ENCODE measurements at regions not wholly inside any gene's neighbourhood (a gene's known extent, or its start where the extent isn't known, plus 50 kb on each side); places are given as distances from the start of the nearest gene placed in this dataset.

DNA sequence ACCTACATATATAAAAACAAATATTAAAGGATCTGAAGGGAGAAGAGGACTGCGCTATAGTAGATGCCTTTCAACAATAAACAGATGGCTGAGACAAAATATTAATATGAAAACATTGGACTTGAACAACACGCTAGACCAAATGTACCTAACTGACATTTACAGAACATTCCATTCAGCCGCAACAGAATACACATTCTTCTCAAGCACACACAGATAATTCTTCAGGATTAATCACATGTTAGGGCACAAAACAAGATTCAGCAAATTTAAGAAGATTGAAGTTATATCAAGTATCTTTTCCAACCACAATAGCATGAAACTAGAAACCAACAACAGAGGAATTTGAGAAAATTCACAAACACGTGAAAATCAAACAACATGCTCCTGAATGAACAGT, 741.4 kb downstream of the ADGRL2 start:
- no peak overlapping the region for H3K9ac ChIP-seq (ENCODE audit: insufficient read length)
- no peak for DNase-seq (ENCODE audit: low read depth, low spot score)
- H3K27ac ChIP-seq, result no peak overlapping the region
- H3K36me3 ChIP-seq (ENCODE audit: insufficient read depth, low read length), result no peaks in the 10 kb centered on the region
- H3K4me3 ChIP-seq, result no peak overlapping the region
- TF ChIP-seq POLR2AphosphoS5 (IDR thresholded peaks at IDR 0.05; ENCODE audit: borderline replicate concordance, low read depth, low read length), result no peak
- no peak for TF ChIP-seq EZH2 (IDR thresholded peaks at IDR 0.05)
- no peak for TF ChIP-seq FOXP2 (optimal IDR thresholded peaks at IDR 0.05; ENCODE audit: control extremely low read depth, extremely low read length, insufficient read depth)
- H3K9me3 ChIP-seq (ENCODE audit: low read depth, low read length), result 0 out of 2 replicates have a peak, but pooled peaks cover 4% of the 10 kb centered on the region

DNA sequence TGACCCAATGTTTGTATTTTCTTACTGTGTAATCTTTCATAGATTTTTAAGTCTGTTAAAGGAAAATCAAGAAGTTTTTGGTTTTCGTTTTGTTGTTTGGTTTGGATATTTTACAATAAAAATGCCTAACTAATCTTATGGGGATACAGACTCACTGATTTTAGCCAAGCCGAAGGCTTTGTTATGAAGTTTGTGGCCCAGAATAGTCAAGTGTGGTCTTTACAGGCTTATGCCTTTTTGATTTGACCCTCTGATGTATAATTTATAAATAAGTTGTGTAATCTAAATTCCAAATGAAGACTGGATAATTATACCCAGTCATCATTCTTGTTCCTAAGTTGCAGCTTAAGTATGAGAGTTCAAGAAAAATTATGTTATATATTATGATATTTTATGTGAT, 739.3 kb downstream of the ADGRL2 start:
- Histone ChIP-seq H3K9ac (ENCODE audit: insufficient read length) (no peak overlapping the region), H3K4me3 (no peak overlapping the region), H3K27ac (no peak overlapping the region), H3K9me3 (ENCODE audit: low read depth, low read length) (no peaks in the 10 kb centered on the region), H3K36me3 (ENCODE audit: insufficient read depth, low read length) (no peaks in the 10 kb centered on the region)
- DNase-seq (ENCODE audit: low read depth, low spot score), result no peak
- TF ChIP-seq POLR2AphosphoS5 (IDR thresholded peaks at IDR 0.05; ENCODE audit: borderline replicate concordance, low read depth, low read length) (no peak), EZH2 (IDR thresholded peaks at IDR 0.05) (no peak), FOXP2 (optimal IDR thresholded peaks at IDR 0.05; ENCODE audit: control extremely low read depth, extremely low read length, insufficient read depth) (no peak)

DNA sequence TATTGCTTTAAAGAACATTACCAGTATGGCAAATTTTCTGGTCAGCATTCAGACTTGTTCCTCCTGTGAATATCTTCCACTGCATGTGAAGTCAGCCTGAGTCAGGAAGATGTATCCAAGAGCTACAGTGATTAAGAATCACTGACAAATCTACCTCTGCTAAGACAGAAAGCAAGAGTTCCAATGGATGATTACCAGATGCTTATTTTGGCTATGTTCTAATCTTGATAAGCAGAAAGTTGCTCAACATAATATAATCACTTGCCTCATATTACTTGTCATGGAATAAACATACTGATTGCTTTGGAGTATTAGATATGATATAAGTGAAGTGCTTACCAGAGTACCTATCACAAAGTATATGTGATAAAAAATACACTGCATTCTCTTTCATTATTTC, 738.1 kb downstream of the ADGRL2 start:
- TF ChIP-seq EZH2 (IDR thresholded peaks at IDR 0.05) (no peak), POLR2AphosphoS5 (IDR thresholded peaks at IDR 0.05; ENCODE audit: borderline replicate concordance, low read depth, low read length) (no peak), FOXP2 (optimal IDR thresholded peaks at IDR 0.05; ENCODE audit: control extremely low read depth, extremely low read length, insufficient read depth) (no peak)
- no peaks in the 10 kb centered on the region for H3K9me3 ChIP-seq (ENCODE audit: low read depth, low read length)
- H3K27ac ChIP-seq, result no peak overlapping the region
- no peak for DNase-seq (ENCODE audit: low read depth, low spot score)
- H3K36me3 ChIP-seq (ENCODE audit: insufficient read depth, low read length), result no peaks in the 10 kb centered on the region
- H3K4me3 ChIP-seq, result no peak overlapping the region
- H3K9ac ChIP-seq (ENCODE audit: insufficient read length), result no peak overlapping the region

DNA sequence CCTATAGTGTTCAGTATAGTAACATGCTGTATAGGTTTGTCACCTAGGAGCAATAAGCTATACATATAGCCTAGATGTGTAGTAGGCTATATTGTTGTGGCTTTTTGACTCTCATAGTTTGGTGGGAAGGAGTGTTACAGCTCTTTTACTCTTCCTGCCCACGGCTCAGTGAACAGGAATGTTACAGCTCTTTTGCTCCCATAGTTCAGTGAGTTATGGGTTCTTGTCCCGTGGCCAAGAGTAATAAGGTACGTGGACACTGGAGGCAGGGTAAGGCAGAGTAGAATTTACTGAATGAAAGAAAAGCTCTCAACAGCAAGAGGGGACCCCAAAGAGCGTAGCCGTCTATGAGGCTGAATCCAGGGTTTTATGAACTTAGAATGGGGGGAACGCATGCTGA, 734.3 kb downstream of the ADGRL2 start:
- no peaks in the 10 kb centered on the region for H3K9me3 ChIP-seq (ENCODE audit: low read depth, low read length)
- no peak for TF ChIP-seq FOXP2 (optimal IDR thresholded peaks at IDR 0.05; ENCODE audit: control extremely low read depth, extremely low read length, insufficient read depth)
- TF ChIP-seq POLR2AphosphoS5 (IDR thresholded peaks at IDR 0.05; ENCODE audit: borderline replicate concordance, low read depth, low read length), result no peak
- no peak for TF ChIP-seq EZH2 (IDR thresholded peaks at IDR 0.05)
- no peak overlapping the region for H3K27ac ChIP-seq
- H3K9ac ChIP-seq (ENCODE audit: insufficient read length), result no peak overlapping the region
- H3K4me3 ChIP-seq, result no peak overlapping the region
- no peak for DNase-seq (ENCODE audit: low read depth, low spot score)
- H3K36me3 ChIP-seq (ENCODE audit: insufficient read depth, low read length), result no peaks in the 10 kb centered on the region

DNA sequence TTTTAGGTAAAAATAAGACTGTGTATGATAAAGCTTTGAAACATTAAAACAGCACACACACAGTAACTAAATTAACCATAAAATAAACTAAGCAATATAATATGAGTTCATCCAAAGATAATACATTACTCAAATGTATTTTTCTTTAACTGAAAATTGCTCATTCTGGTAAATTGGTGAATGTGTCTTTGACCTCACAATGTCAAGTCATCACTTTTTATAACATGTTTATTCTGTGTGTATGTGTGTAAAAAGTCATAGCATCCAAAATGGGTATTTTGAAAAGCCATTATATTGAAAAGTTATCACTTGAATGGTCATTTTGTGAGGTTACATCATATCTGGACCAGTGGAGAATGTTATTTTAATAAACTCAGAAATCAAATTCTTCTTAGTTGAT, 724.6 kb downstream of the ADGRL2 start:
- H3K4me3 ChIP-seq, result no peak overlapping the region
- TF ChIP-seq EZH2 (IDR thresholded peaks at IDR 0.05) (no peak), POLR2AphosphoS5 (IDR thresholded peaks at IDR 0.05; ENCODE audit: borderline replicate concordance, low read depth, low read length) (no peak), FOXP2 (optimal IDR thresholded peaks at IDR 0.05; ENCODE audit: control extremely low read depth, extremely low read length, insufficient read depth) (no peak)
- no peak overlapping the region for H3K27ac ChIP-seq
- DNase-seq (ENCODE audit: low read depth, low spot score), result no peak
- no peaks in the 10 kb centered on the region for H3K36me3 ChIP-seq (ENCODE audit: insufficient read depth, low read length)
- H3K9ac ChIP-seq (ENCODE audit: insufficient read length), result no peak overlapping the region
- no peaks in the 10 kb centered on the region for H3K9me3 ChIP-seq (ENCODE audit: low read depth, low read length)

DNA sequence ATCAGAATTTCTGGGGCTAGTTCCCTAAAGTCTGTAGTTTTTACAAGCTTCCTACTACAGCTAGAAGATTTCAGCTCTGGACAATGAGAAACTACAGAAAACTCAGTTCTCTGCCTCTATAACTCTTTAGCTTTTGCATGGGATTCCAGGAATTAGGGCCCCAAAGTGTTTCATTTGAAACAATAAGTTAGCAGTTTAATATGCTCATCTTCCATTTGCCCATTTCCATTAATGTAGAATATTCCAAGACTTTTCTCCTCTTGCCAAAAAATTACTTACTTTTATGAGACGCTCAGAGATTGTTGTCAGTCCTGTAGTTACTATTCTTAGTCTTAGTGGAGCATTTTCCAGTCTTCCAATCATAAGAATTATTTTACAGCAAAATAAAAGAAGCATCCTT, 719.9 kb downstream of the ADGRL2 start:
- no peak overlapping the region for H3K4me3 ChIP-seq
- DNase-seq (ENCODE audit: low read depth, low spot score), result no peak
- H3K9ac ChIP-seq (ENCODE audit: insufficient read length), result no peak overlapping the region
- H3K9me3 ChIP-seq (ENCODE audit: low read depth, low read length), result no peaks in the 10 kb centered on the region
- H3K36me3 ChIP-seq (ENCODE audit: insufficient read depth, low read length), result no peaks in the 10 kb centered on the region
- no peak overlapping the region for H3K27ac ChIP-seq
- no peak for TF ChIP-seq POLR2AphosphoS5 (IDR thresholded peaks at IDR 0.05; ENCODE audit: borderline replicate concordance, low read depth, low read length)
- no peak for TF ChIP-seq EZH2 (IDR thresholded peaks at IDR 0.05)

DNA sequence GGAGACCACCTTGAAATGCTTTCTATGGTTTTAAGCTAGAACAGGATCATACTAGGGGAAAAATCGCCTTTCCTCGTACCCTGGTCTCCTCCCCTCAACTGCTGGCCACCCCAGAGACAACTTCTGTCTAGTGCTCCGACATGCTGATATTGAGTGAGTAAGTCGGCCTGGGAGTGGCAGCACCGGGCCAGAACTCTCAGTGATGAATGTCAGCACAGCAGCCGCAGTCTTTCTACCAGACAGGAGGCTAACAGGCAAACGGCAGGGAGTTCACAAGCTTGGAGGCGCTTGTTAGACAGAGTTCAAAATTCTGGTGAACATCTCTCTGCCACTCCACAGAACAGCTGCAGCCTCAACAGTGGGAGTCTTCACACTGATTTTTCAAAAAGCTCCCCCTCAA, 716.9 kb downstream of the ADGRL2 start:
- Histone ChIP-seq H3K4me3 (no peak overlapping the region), H3K9me3 (ENCODE audit: low read depth, low read length) (no peaks in the 10 kb centered on the region), H3K36me3 (ENCODE audit: insufficient read depth, low read length) (no peaks in the 10 kb centered on the region), H3K27ac (no peak overlapping the region), H3K9ac (ENCODE audit: insufficient read length) (no peak overlapping the region)
- TF ChIP-seq EZH2 (IDR thresholded peaks at IDR 0.05) (no peak), FOXP2 (optimal IDR thresholded peaks at IDR 0.05; ENCODE audit: control extremely low read depth, extremely low read length, insufficient read depth) (no peak), POLR2AphosphoS5 (IDR thresholded peaks at IDR 0.05; ENCODE audit: borderline replicate concordance, low read depth, low read length) (no peak)
- DNase-seq (ENCODE audit: low read depth, low spot score), result no peak

DNA sequence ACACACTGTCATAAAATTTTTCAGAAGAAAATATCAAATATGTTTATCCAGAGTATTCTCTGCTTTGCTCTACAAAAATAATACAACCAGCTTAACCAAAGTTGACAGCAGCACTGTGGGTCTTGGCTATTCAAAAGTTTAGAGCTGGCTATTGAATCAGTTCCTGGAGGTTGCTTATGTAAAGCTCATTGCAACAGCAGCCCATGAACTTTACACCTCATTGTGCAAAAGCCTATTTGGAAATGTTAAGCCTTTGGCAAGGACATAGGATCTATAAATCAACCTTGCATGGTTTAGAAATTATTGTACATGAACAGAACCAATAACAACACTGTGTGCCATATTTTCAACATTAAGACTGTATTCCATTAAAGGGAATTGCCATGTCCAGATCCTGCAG, 714.9 kb downstream of the ADGRL2 start:
- DNase-seq (ENCODE audit: low read depth, low spot score), result no peak
- no peaks in the 10 kb centered on the region for H3K36me3 ChIP-seq (ENCODE audit: insufficient read depth, low read length)
- TF ChIP-seq FOXP2 (optimal IDR thresholded peaks at IDR 0.05; ENCODE audit: control extremely low read depth, extremely low read length, insufficient read depth) (no peak), EZH2 (IDR thresholded peaks at IDR 0.05) (no peak), POLR2AphosphoS5 (IDR thresholded peaks at IDR 0.05; ENCODE audit: borderline replicate concordance, low read depth, low read length) (no peak)
- no peak overlapping the region for H3K27ac ChIP-seq
- no peak overlapping the region for H3K4me3 ChIP-seq
- H3K9me3 ChIP-seq (ENCODE audit: low read depth, low read length), result no peaks in the 10 kb centered on the region
- no peak overlapping the region for H3K9ac ChIP-seq (ENCODE audit: insufficient read length)

DNA sequence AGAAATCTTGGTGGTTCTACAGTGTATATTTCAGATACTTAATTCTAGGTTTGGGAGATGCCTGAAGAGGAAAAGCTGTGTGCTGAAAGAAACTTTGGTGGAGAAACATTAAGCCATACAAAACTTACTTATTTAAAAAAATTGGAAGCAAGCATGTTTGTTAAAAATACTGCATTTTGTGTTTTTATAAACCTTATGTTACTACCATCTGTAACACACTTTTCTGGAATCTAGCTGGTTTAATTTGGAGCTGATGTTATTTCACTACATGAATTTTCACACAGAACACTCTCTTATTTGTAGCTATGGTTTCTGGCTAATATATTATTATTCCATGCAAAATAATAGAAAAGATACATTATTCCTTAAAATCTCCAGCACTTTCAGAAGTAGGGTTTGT, 710.7 kb downstream of the ADGRL2 start:
- TF ChIP-seq FOXP2 (optimal IDR thresholded peaks at IDR 0.05; ENCODE audit: control extremely low read depth, extremely low read length, insufficient read depth), result no peak
- Histone ChIP-seq H3K9me3 (ENCODE audit: low read depth, low read length) (no peaks in the 10 kb centered on the region), H3K36me3 (ENCODE audit: insufficient read depth, low read length) (no peaks in the 10 kb centered on the region)

More for the DNA sequence above, 710.7 kb downstream of the ADGRL2 start:
- H3K27ac ChIP-seq, result no peak overlapping the region
- H3K4me3 ChIP-seq, result no peak overlapping the region
- H3K9ac ChIP-seq (ENCODE audit: insufficient read length), result no peak overlapping the region
- DNase-seq (ENCODE audit: low read depth, low spot score), result no peak

All from SK-N-MC (cell line).